ENCODE measurements at regions not wholly inside any gene's neighbourhood (a gene's known extent, or its start where the extent isn't known, plus 50 kb on each side); places are given as distances from the start of the nearest gene placed in this dataset.
"Not testable (repeated sequence)": the region's sequence is repeated elsewhere in the genome, so short reads cannot be mapped to it uniquely, and the experiment has no call there.

DNA sequence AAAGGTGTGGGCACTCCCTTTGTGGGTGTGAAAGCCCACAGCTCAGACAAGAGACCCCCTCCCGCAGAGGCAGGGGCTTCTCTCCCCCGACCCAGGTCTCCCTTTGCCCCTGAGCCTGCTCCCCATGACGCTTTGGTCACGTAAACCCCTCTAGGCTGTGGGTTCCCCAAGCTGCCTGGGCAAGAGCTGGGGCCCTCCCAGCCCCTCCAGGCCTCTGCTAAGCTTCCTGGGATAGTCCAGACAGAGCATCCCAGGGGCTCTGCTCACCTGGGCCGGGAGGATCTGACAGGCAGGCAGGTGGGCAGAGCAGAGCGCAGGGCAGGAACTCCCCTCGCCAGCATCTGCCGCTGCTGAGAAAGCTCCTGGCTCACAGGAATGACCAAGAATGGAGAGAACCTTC lies 177.3 kb downstream of the BANP start:
- no peak for ATAC-seq
- H3K4me1 Mint-ChIP-seq, result no peaks in the 10 kb centered on the region
- H3K27me3 Mint-ChIP-seq, result no peaks in the 10 kb centered on the region
- H3K27ac Mint-ChIP-seq, result no peak overlapping the region
- no peaks in the 10 kb centered on the region for H3K36me3 Mint-ChIP-seq
- H3K4me3 Mint-ChIP-seq, result no peak overlapping the region
- CTCF ChIA-PET, result no interaction called here
- no peak for DNase-seq
- no peaks in the 10 kb centered on the region for H3K9me3 Mint-ChIP-seq (ENCODE audit: low read depth)

- H3K4me1 Mint-ChIP-seq; H3K36me3 Mint-ChIP-seq; H3K27me3 Mint-ChIP-seq; H3K9me3 Mint-ChIP-seq (ENCODE audit: low read depth); H3K4me3 Mint-ChIP-seq; ATAC-seq; DNase-seq; H3K27ac Mint-ChIP-seq; CTCF ChIA-PET: not testable (repeated sequence)
Observed at GRCh38 chr16:88129133-88129532, 177.9 kb downstream of the BANP start.

DNA sequence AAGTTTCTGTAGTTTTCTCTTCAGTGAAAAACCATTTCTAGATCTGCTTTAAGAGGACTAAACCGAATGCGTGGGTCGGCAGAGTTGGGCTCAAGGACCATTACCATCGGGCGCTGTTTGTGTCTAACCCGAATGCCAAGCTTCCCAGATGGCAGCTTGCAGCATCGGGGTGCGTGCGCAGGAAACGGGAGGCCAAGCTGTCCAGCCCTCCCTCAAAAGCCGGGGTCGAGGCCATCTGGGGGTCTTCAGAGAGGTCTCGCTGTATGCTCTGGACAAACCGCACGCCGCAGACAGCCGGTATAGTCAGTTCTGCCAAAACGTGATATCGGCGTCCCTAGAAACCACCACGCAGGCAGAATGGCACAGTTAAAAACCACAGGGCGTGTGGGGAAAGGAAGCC lies 178.8 kb downstream of the BANP start:
- H3K9me3 Mint-ChIP-seq (ENCODE audit: low read depth), result no peaks in the 10 kb centered on the region
- H3K27ac Mint-ChIP-seq, result no peak overlapping the region
- no peak overlapping the region for H3K4me3 Mint-ChIP-seq
- CTCF ChIA-PET, result no interaction called here
- DNase-seq, result no peak
- no peak for ATAC-seq
- H3K36me3 Mint-ChIP-seq, result no peaks in the 10 kb centered on the region
- H3K4me1 Mint-ChIP-seq, result no peaks in the 10 kb centered on the region
- no peaks in the 10 kb centered on the region for H3K27me3 Mint-ChIP-seq

GRCh38 chr16:88130681-88131080 lies 179.4 kb downstream of the BANP start:
- no peak for DNase-seq
- Mint-ChIP-seq H3K4me1 (no peaks in the 10 kb centered on the region), H3K27ac (no peak overlapping the region), H3K4me3 (no peak overlapping the region), H3K36me3 (no peaks in the 10 kb centered on the region), H3K27me3 (no peaks in the 10 kb centered on the region), H3K9me3 (ENCODE audit: low read depth) (no peaks in the 10 kb centered on the region)
- CTCF ChIA-PET, result no interaction called here
- ATAC-seq, result no peak

DNA sequence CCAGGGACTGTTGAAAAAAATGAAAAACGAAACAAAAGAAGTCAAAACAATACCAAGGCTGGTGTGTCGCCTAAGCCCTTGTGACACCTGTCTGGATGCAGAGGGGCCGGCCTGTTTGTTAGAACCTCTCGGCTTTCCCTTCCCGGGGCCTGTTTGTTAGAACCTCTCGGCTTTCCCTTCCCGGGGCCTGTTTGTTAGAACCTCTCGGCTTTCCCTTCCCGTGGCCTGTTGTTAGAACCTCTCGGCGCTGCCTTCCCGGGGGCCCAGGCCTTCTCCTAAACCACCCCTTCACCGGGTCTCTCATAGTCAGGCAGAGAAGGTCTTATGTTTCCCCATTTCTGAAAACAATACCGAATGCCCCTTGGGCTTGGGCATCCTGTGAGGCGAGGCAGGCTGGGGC lies 180.0 kb downstream of the BANP start:
- ATAC-seq, result no peak
- Mint-ChIP-seq H3K4me3 (no peak overlapping the region), H3K4me1 (no peaks in the 10 kb centered on the region), H3K27ac (no peak overlapping the region), H3K27me3 (no peaks in the 10 kb centered on the region), H3K36me3 (no peaks in the 10 kb centered on the region), H3K9me3 (ENCODE audit: low read depth) (no peaks in the 10 kb centered on the region)
- no peak for DNase-seq
- CTCF ChIA-PET, result no interaction called here

DNA sequence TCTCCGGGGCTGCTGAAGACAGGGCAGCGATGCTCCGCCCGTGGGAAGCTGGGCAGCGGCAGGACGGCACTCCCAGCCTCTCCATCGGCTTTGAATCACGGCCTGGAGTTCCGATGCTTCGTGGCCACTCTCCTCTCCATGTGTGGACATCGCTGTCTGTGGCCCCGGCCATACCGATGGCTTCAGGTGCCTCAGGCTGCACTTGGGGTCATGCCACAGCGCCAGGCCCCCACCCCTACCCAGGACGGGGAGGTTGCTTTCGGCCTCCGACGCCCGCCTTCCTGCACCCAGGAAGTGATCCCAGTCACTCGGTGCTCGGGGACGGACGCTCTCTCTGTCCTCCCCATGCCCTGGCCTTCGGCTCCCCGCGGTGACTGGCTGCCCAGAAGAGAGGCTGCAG lies 180.7 kb downstream of the BANP start:
- CTCF ChIA-PET, result no interaction called here
- Mint-ChIP-seq H3K4me3 (no peak overlapping the region), H3K36me3 (no peaks in the 10 kb centered on the region), H3K4me1 (no peaks in the 10 kb centered on the region), H3K9me3 (ENCODE audit: low read depth) (no peaks in the 10 kb centered on the region), H3K27ac (no peak overlapping the region), H3K27me3 (no peaks in the 10 kb centered on the region)
- ATAC-seq, result no peak
- DNase-seq, result no peak

- Mint-ChIP-seq H3K27me3 (no peaks in the 10 kb centered on the region), H3K4me1 (no peaks in the 10 kb centered on the region), H3K4me3 (no peak overlapping the region), H3K9me3 (ENCODE audit: low read depth) (peaks cover 4% of the 10 kb centered on the region), H3K27ac (no peak overlapping the region), H3K36me3 (no peaks in the 10 kb centered on the region)
- no peak for DNase-seq
- no peak for ATAC-seq
- CTCF ChIA-PET, result no interaction called here
Observed at GRCh38 chr16:88132836-88133506, 181.7 kb downstream of the BANP start.

DNA sequence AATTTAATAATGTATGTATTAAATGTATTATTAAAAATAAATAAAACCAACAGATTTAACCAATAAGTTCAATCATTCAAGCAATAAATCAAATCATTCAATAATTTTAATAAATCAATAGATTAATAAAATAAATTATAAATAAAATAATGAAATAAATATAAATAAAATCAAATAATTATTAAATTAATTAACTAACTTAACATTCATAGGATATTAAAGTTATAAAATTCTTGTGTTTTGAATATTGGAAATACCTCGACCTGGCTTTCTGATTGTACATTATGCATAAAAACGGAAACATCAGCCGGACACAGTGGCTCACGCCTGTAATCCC lies 182.2 kb downstream of the BANP start:
- DNase-seq (no peak), ATAC-seq (no peak)
- no peaks in the 10 kb centered on the region for H3K36me3 Mint-ChIP-seq
- CTCF ChIA-PET, result no interaction called here
- peaks cover 8% of the 10 kb centered on the region for H3K9me3 Mint-ChIP-seq (ENCODE audit: low read depth)
- no peak overlapping the region for H3K27ac Mint-ChIP-seq
- H3K4me1 Mint-ChIP-seq, result no peaks in the 10 kb centered on the region
- H3K4me3 Mint-ChIP-seq, result no peak overlapping the region
- no peaks in the 10 kb centered on the region for H3K27me3 Mint-ChIP-seq

DNA sequence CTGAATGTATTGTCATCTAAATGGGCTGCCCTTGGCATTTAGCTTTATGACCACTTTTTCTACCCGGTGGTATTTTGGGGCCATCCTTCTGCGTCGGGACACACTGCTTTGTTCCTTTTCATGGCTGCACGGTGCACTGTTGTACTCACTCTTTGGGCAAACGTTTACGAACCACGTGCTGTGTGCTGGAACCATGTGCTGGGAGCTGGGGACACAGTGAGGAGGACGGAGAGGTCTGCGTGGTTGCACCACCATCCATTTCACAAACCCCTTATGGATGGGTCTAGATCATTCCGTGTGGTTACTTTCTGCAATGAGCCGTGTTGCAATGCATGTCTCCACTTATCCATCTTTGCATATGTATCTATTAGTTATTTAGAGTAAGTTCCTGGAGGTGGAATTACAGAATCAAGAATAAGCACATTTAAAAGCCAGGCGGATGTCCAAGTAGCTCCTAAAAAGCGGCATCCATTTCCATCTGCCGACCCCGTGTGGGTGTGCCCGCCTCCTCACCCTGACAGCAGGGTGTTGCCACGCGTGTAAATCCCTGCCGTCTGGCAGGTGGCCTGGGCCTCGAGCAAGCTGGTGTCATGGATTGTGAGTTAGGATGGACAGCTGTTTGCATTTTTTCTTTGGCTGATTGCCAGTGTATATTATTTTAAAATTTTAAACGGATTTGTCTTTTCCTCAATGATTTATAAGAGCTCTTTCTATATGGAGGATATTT lies 183.1 kb downstream of the BANP start:
- H3K4me1 Mint-ChIP-seq; H3K36me3 Mint-ChIP-seq; H3K27me3 Mint-ChIP-seq; H3K27ac Mint-ChIP-seq; H3K4me3 Mint-ChIP-seq; ATAC-seq; CTCF ChIA-PET; H3K9me3 Mint-ChIP-seq (ENCODE audit: low read depth); DNase-seq: not testable (repeated sequence)

- not testable (repeated sequence) for H3K27me3 Mint-ChIP-seq; H3K36me3 Mint-ChIP-seq; DNase-seq; ATAC-seq; H3K9me3 Mint-ChIP-seq (ENCODE audit: low read depth); H3K4me1 Mint-ChIP-seq; H3K27ac Mint-ChIP-seq; H3K4me3 Mint-ChIP-seq
- CTCF ChIA-PET, result interaction anchor here (0.6 kb wide), 1 partner anchor 178 kb away, joined by 3 read pairs; no protein-coding TSS in a partner anchor
Observed at GRCh38 chr16:88134899-88135682, 183.9 kb downstream of the BANP start.

GRCh38 chr16:88136211-88136713 lies 185.0 kb downstream of the BANP start:
- not testable (repeated sequence) for ATAC-seq; H3K27me3 Mint-ChIP-seq; H3K9me3 Mint-ChIP-seq (ENCODE audit: low read depth); H3K4me3 Mint-ChIP-seq; H3K4me1 Mint-ChIP-seq; H3K36me3 Mint-ChIP-seq; H3K27ac Mint-ChIP-seq; DNase-seq
- CTCF ChIA-PET, result interaction anchor here (1.2 kb wide), 1 partner anchor 162 kb away, joined by 3 read pairs; no protein-coding TSS in a partner anchor

- not testable (repeated sequence) for H3K27ac Mint-ChIP-seq; H3K9me3 Mint-ChIP-seq (ENCODE audit: low read depth); DNase-seq; H3K36me3 Mint-ChIP-seq; ATAC-seq; H3K27me3 Mint-ChIP-seq; H3K4me3 Mint-ChIP-seq; H3K4me1 Mint-ChIP-seq
- CTCF ChIA-PET, result interaction anchor here (1.2 kb wide), 1 partner anchor 162 kb away, joined by 3 read pairs; no protein-coding TSS in a partner anchor
Observed at GRCh38 chr16:88136939-88137338, 185.7 kb downstream of the BANP start.

DNA sequence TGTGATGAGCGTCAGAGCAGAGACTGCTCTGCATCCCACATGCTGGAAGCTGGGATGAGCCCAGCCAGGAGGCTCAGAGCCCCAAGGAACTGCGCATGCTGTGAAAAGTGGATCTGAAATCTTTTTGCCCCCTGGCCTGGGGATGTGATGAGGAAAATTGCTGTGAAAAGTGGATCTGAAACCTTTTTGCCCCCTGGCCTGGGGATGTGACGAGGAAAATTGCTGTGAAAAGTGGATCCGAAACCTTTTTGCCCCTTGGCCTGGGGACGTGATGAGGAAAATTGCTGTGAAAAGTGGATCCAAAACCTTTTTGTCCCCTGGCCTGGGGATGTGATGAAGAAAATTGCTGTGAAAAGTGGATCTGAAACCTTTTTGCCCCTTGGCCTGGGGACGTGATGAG lies 187.9 kb downstream of the BANP start:
- H3K4me3 Mint-ChIP-seq; H3K9me3 Mint-ChIP-seq (ENCODE audit: low read depth); H3K27me3 Mint-ChIP-seq; H3K36me3 Mint-ChIP-seq; ATAC-seq; CTCF ChIA-PET; DNase-seq; H3K27ac Mint-ChIP-seq; H3K4me1 Mint-ChIP-seq: not testable (repeated sequence)

- DNase-seq; H3K4me1 Mint-ChIP-seq; H3K36me3 Mint-ChIP-seq; CTCF ChIA-PET; H3K27me3 Mint-ChIP-seq; H3K9me3 Mint-ChIP-seq (ENCODE audit: low read depth); H3K27ac Mint-ChIP-seq; ATAC-seq; H3K4me3 Mint-ChIP-seq: not testable (repeated sequence)
Observed at GRCh38 chr16:88140195-88140594, 189.0 kb downstream of the BANP start.

All from activated CD8-positive, alpha-beta memory T cell treated with anti-CD3 and anti-CD28 coated beads, Interleukin-2, amount 10 ng/mL, durations not matched to agents 7 days and 5 days (primary cell).